ENCODE measurements at regions not wholly inside any gene's neighbourhood (a gene's known extent, or its start where the extent isn't known, plus 50 kb on each side); places are given as distances from the start of the nearest gene placed in this dataset.

GRCh38 chr9:31745468-31745867 lies 639.0 kb upstream of the ACO1 start:
- Histone ChIP-seq H4K20me1 (ENCODE audit: insufficient read depth, low read length) (no peaks in the 10 kb centered on the region), H4K91ac (ENCODE audit: insufficient read depth, low read depth, low read length) (no peak overlapping the region), H3K4me3 (ENCODE audit: insufficient read depth, low read depth, low read length) (no peak overlapping the region), H2BK15ac (ENCODE audit: low read depth, low read length) (no peak overlapping the region), H2BK5ac (ENCODE audit: low read depth, low read length, poor library complexity, severe bottlenecking) (no peak overlapping the region), H3K56ac (ENCODE audit: extremely low read depth, insufficient read depth, low read length) (no peak overlapping the region), H2AK9ac (replicated peaks; ENCODE audit: low read depth, low read length, poor library complexity) (no peak overlapping the region), H3K23ac (ENCODE audit: low read depth, low read length) (no peak overlapping the region), H3K4me1 (ENCODE audit: control insufficient read depth, insufficient read depth, low read length) (no peaks in the 10 kb centered on the region), H4K5ac (ENCODE audit: low read depth, low read length) (no peak overlapping the region), H3K79me1 (ENCODE audit: low read depth in 1 of 2, low read length in 2 of 2) (no peaks in the 10 kb centered on the region), H4K8ac (ENCODE audit: low read depth in 2 of 2, low read length in 2 of 2) (no peak overlapping the region), H3K4me2 (ENCODE audit: low read depth, low read length) (no peak overlapping the region), H2BK120ac (ENCODE audit: low read depth, low read length) (no peak overlapping the region), H2AFZ (replicated peaks; ENCODE audit: low read length, poor library complexity) (no peak overlapping the region), H3K27ac (ENCODE audit: insufficient read depth, low read length) (no peak overlapping the region), H3K9me1 (ENCODE audit: insufficient read depth, low read length) (no peaks in the 10 kb centered on the region), H3K27me3 (ENCODE audit: control insufficient read depth, insufficient read depth, low read length) (no peaks in the 10 kb centered on the region), H2AK5ac (ENCODE audit: low read depth, low read length) (no peak overlapping the region), H3K9ac (ENCODE audit: low read depth, low read length) (no peak overlapping the region), H3K36me3 (ENCODE audit: control insufficient read depth, insufficient read depth, low read length) (no peaks in the 10 kb centered on the region), H2BK20ac (ENCODE audit: low read depth, low read length) (no peak overlapping the region), H3K9me3 (ENCODE audit: control insufficient read depth, insufficient read depth, low read length) (no peaks in the 10 kb centered on the region; the same call in 1 of the 2 replicates), H3K18ac (ENCODE audit: low read depth, low read length) (no peak overlapping the region), H3K14ac (replicated peaks; ENCODE audit: low read depth, low read length) (no peak overlapping the region), H3K4ac (ENCODE audit: low read depth, low read length) (no peak overlapping the region)
- WGBS, 2 experiments (ENCODE audit: extremely low coverage in 2 of 2, insufficient read length in 1 of 2), result no CpG with 5 or more reads among the region's 6 CpGs
- dilution Hi-C loops (cut with HindIII; ENCODE audit: low sequenced_read_pairs, unreplicated experiment), result no loop called here
- ATAC-seq (ENCODE audit: low read depth), result no peak
- DNase-seq, result no peak
- TF ChIP-seq MXI1 (IDR thresholded peaks at IDR 0.05; ENCODE audit: borderline replicate concordance, low read depth, low read length), result no peak
- TF ChIP-seq MAZ (IDR thresholded peaks at IDR 0.05; ENCODE audit: borderline replicate concordance, low read depth, low read length), result no peak
- no peak for TF ChIP-seq FOS (IDR thresholded peaks at IDR 0.05; ENCODE audit: low read depth, low read length)
- no peak for TF ChIP-seq RFX5 (IDR thresholded peaks at IDR 0.05; ENCODE audit: low read depth, low read length)
- TF ChIP-seq BHLHE40 (IDR thresholded peaks at IDR 0.05; ENCODE audit: low read depth, low read length), result no peak
- no peak for TF ChIP-seq MAFK (IDR thresholded peaks at IDR 0.05; ENCODE audit: low read depth, low read length)
- no peak for TF ChIP-seq RCOR1 (IDR thresholded peaks at IDR 0.05; ENCODE audit: insufficient replicate concordance, low read length)
- no peak for TF ChIP-seq CHD1 (IDR thresholded peaks at IDR 0.05; ENCODE audit: low read depth, low read length)
- TF ChIP-seq NFE2L2 (IDR thresholded peaks at IDR 0.05; ENCODE audit: low read depth, low read length), result no peak
- no peak for TF ChIP-seq CEBPB (IDR thresholded peaks at IDR 0.05; ENCODE audit: low read depth, low read length)
- no peak for TF ChIP-seq USF2 (IDR thresholded peaks at IDR 0.05; ENCODE audit: low read depth, low read length)
- intact Hi-C loops (cut with micrococcal nuclease), result no loop called here
- in situ Hi-C loops (cut with MboI; ENCODE audit: low sequenced_read_pairs), result no loop called here
- no TSS peak for BruUV-seq (replicated peaks)
- CTCF ChIA-PET, result no interaction called here
- POLR2A ChIA-PET (ENCODE audit: unreplicated experiment), result no interaction called here
